Esophagus muscularis mucosa (tissue), 4 donors: ENCODE measurements at regions not wholly inside any gene's neighbourhood (a gene's known extent, or its start where the extent isn't known, plus 50 kb on each side); places are given as distances from the start of the nearest gene placed in this dataset.

Experiments
- DNase-seq: peaks from one replicate; pipeline ENCODE4 v3.0.0-alpha.2; 2017; ENCODE audit errors: extremely low spot score
- H3K27ac ChIP-seq, 4 donors: fragments of 200-600 bp; sonication (generic); replicated peaks in 1 of 4; 1 replicate in 3 of 4; 2 replicates in 1 of 4; pipeline ENCODE4 v1.5.1; 2016 to 2019; ENCODE audit warnings: mild to moderate bottlenecking in 1 of 4
- H3K27me3 ChIP-seq, 4 donors: fragments of 200-600 bp; sonication (generic); one replicate each; pipeline versions ENCODE4 v1.5.1 to v1.6.0; 2016 to 2019
- H3K36me3 ChIP-seq, 4 donors: fragments of 200-600 bp; sonication (generic); one replicate each; pipeline ENCODE4 v1.5.1; 2016 to 2019
- H3K4me1 ChIP-seq, 4 donors: fragments of 200-600 bp; sonication (generic); one replicate each; pipeline ENCODE4 v1.5.1; 2016 to 2019
- H3K4me3 ChIP-seq, 4 donors: fragments of 200-600 bp; sonication (generic); 1 replicate in 2 of 4; 2 replicates in 2 of 4; pipeline ENCODE4 v1.5.1; 2016 to 2019; ENCODE audit warnings: mild to moderate bottlenecking in 4 of 4, moderate library complexity in 1 of 4
- H3K9me3 ChIP-seq, 4 donors: fragments of 200-600 bp; sonication (generic); 1 replicate in 3 of 4; 2 replicates in 1 of 4; pipeline ENCODE4 v1.5.1; 2016 to 2019
- EP300 ChIP-seq: sonication (generic); formaldehyde crosslinking; IDR thresholded peaks from one replicate; pipeline ENCODE4 v1.6.1; 2017; ENCODE audit warnings: antibody characterized with exemption
- POLR2A ChIP-seq: fragments of 450-650 bp; IDR thresholded peaks from one replicate; pipeline ENCODE4 v1.6.1; 2017; ENCODE audit warnings: antibody characterized with exemption, moderate library complexity, mild to moderate bottlenecking, low read depth
- POLR2AphosphoS5 ChIP-seq, 2 donors: sonication (generic); formaldehyde crosslinking; IDR thresholded peaks; one replicate each; pipeline ENCODE4 v1.6.1; 2017; ENCODE audit warnings: antibody characterized with exemption in 2 of 2
- WGBS: methylation state at CpG from one replicate; pipeline ENCODE4 v1.1.5; 2018; 5-methylcytosine and 5-hydroxymethylcytosine counted together
- intact Hi-C: fragments of 100-400 bp; cut with DNase I; formaldehyde crosslinking; loops from one replicate; pipeline ENCODE4 v1.15.1; 2023
- TF ChIP-seq, protein P1 (sequence below), 3 experiments: fragments of 200-600 bp in 2 of 3; fragments of 450-650 bp in 1 of 3; sonication (generic) in 2 of 3; IDR thresholded peaks; one replicate each; pipeline ENCODE4 v1.5.1; 2017 to 2019; ENCODE audit warnings: antibody characterized with exemption in 3 of 3, mild to moderate bottlenecking in 2 of 3, moderate library complexity in 1 of 3

GRCh38 chr4:133394971-133395627 lies 246.0 kb downstream of the PCDH10 start:
- Histone ChIP-seq H3K4me3 (no peak overlapping the region), H3K4me1 (no peaks in the 10 kb centered on the region), H3K36me3 (no peaks in the 10 kb centered on the region), H3K27ac (no peak overlapping the region), H3K27me3 (no peaks in the 10 kb centered on the region), H3K9me3 (no peaks in the 10 kb centered on the region)
- 83% methylated on average over 6 of the region's 7 CpGs for WGBS
- intact Hi-C loops: no loop called here
- TF ChIP-seq, protein P1, sequence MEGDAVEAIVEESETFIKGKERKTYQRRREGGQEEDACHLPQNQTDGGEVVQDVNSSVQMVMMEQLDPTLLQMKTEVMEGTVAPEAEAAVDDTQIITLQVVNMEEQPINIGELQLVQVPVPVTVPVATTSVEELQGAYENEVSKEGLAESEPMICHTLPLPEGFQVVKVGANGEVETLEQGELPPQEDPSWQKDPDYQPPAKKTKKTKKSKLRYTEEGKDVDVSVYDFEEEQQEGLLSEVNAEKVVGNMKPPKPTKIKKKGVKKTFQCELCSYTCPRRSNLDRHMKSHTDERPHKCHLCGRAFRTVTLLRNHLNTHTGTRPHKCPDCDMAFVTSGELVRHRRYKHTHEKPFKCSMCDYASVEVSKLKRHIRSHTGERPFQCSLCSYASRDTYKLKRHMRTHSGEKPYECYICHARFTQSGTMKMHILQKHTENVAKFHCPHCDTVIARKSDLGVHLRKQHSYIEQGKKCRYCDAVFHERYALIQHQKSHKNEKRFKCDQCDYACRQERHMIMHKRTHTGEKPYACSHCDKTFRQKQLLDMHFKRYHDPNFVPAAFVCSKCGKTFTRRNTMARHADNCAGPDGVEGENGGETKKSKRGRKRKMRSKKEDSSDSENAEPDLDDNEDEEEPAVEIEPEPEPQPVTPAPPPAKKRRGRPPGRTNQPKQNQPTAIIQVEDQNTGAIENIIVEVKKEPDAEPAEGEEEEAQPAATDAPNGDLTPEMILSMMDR (IDR thresholded peaks at IDR 0.05): no peak
- no peak for TF ChIP-seq EP300
- no peak for TF ChIP-seq POLR2A
- no peak for TF ChIP-seq POLR2AphosphoS5 (IDR thresholded peaks at IDR 0.05)
- no peak for DNase-seq

DNA sequence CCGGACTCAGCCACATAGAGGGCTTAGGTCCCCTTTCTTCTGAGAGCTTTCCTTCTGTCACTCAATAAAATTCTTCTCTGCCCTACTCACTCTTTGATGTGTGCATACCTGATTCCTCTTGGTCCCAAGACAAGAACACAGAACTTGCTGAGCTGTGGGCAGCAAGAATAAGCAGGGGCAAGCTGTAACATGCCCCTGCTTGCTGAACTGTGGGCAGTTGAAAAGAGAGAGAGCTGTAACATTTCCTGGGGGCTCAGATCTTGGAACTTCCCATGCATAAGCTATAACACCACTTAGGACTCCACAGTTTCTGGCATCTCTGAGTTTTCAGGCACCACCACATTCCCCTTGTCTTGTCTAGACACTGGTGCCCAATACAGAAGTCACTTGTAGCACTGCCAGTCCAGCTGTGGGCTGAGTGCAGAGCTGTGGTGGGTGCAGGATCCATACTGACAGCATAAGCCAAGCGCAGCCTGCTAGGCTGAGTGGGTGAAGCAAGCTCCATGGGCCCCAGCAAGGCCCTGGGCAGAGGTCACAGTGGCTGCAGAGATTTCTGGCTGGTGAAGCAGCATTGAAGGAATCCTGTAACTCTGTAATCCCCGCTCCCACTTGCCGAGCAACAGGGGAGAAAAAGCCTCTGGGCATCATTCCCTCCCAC lies 241.2 kb downstream of the PCDH10 start:
- no peaks in the 10 kb centered on the region for H3K9me3 ChIP-seq
- no peak overlapping the region for H3K27ac ChIP-seq
- H3K27me3 ChIP-seq: no peaks in the 10 kb centered on the region
- no peak for DNase-seq
- H3K36me3 ChIP-seq: no peaks in the 10 kb centered on the region
- intact Hi-C loops: no loop called here
- TF ChIP-seq, protein P1 (IDR thresholded peaks at IDR 0.05): no peak
- TF ChIP-seq POLR2A: no peak
- no peak for TF ChIP-seq EP300
- no peak for TF ChIP-seq POLR2AphosphoS5 (IDR thresholded peaks at IDR 0.05)
- H3K4me3 ChIP-seq: no peak overlapping the region
- WGBS: 92% methylated on average over 4 of the region's 4 CpGs
- H3K4me1 ChIP-seq: no peaks in the 10 kb centered on the region

DNA sequence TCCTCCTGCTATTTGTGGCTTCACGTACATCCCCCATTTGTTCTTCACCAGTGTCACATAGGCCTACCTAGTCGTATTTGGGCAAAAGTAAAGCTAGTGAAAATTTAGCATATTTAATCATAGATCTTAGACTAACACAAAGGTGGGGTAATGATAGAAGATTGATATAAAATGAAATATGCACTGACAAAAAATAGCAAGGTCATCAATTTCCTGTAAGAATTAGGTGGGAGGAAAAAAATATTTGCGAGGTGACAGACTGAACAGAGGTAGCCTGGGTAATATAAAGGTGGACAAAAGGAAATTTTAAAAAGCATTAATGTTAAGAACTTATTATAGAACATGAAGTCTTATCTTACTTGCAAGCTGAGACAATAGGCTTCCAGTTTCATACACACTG lies 239.9 kb downstream of the PCDH10 start:
- no peaks in the 10 kb centered on the region for H3K27me3 ChIP-seq
- no peak overlapping the region for H3K27ac ChIP-seq
- no peaks in the 10 kb centered on the region for H3K4me1 ChIP-seq
- TF ChIP-seq, protein P1 (IDR thresholded peaks at IDR 0.05): no peak
- no peak for TF ChIP-seq POLR2A
- TF ChIP-seq POLR2AphosphoS5 (IDR thresholded peaks at IDR 0.05): no peak
- TF ChIP-seq EP300: no peak
- no peak for DNase-seq
- no peak overlapping the region for H3K4me3 ChIP-seq
- H3K9me3 ChIP-seq: no peaks in the 10 kb centered on the region
- intact Hi-C loops: no loop called here
- WGBS: 90% methylated on average over 3 of the region's 3 CpGs
- no peaks in the 10 kb centered on the region for H3K36me3 ChIP-seq

GRCh38 chr4:133385161-133385954 lies 236.3 kb downstream of the PCDH10 start:
- Histone ChIP-seq H3K36me3 (no peaks in the 10 kb centered on the region), H3K4me3 (no peak overlapping the region), H3K9me3 (no peaks in the 10 kb centered on the region), H3K4me1 (no peaks in the 10 kb centered on the region), H3K27me3 (no peaks in the 10 kb centered on the region), H3K27ac (no peak overlapping the region)
- WGBS: 96% methylated on average over 22 of the region's 23 CpGs
- intact Hi-C loops: no loop called here
- TF ChIP-seq, protein P1 (IDR thresholded peaks at IDR 0.05): no peak
- DNase-seq: no peak
